NCI-H1930 (cell line): ENCODE measurements at regions not wholly inside any gene's neighbourhood (a gene's known extent, or its start where the extent isn't known, plus 50 kb on each side); places are given as distances from the start of the nearest gene placed in this dataset.
"Not testable (repeated sequence)": the region's sequence is repeated elsewhere in the genome, so short reads cannot be mapped to it uniquely, and the experiment has no call there.

Source experiments
- DNase-seq, 2 experiments: peaks; one replicate each; lab custom pipeline; 2025; lab: John Stamatoyannopoulos, UW

GRCh38 chr10:21135023-21135931 lies 238.2 kb upstream of the NEBL start:
- no peak for DNase-seq

GRCh38 chr10:21134645-21135022 lies 237.5 kb upstream of the NEBL start:
- no peak for DNase-seq

- no peak for DNase-seq
These were observed 233.8 kb upstream of the NEBL start for GRCh38 chr10:21130683-21131442.

GRCh38 chr10:21130108-21130507 lies 233.0 kb upstream of the NEBL start:
- DNase-seq, result no peak

GRCh38 chr10:21125471-21126228 lies 228.5 kb upstream of the NEBL start:
- DNase-seq, result no peak

- no peak for DNase-seq
These were observed 225.8 kb upstream of the NEBL start for GRCh38 chr10:21122907-21123306.

- DNase-seq, result not testable (repeated sequence)
These were observed 224.7 kb upstream of the NEBL start for GRCh38 chr10:21121822-21122221.

GRCh38 chr10:21114683-21115082 lies 217.6 kb upstream of the NEBL start:
- no peak for DNase-seq

- no peak for DNase-seq
These were observed 213.2 kb upstream of the NEBL start for GRCh38 chr10:21110358-21110757.

GRCh38 chr10:21106931-21107330 lies 209.8 kb upstream of the NEBL start:
- not testable (repeated sequence) for DNase-seq

GRCh38 chr10:21105331-21105730 lies 208.2 kb upstream of the NEBL start:
- DNase-seq, result not testable (repeated sequence)

GRCh38 chr10:21100871-21101514 lies 203.9 kb upstream of the NEBL start:
- no peak for DNase-seq

GRCh38 chr10:21100190-21100589 lies 203.1 kb upstream of the NEBL start:
- DNase-seq, result no peak

- no peak for DNase-seq
These were observed 202.4 kb upstream of the NEBL start for GRCh38 chr10:21099291-21100062.

GRCh38 chr10:21097926-21098355 lies 200.8 kb upstream of the NEBL start:
- no peak for DNase-seq

GRCh38 chr10:21095494-21096055 lies 198.5 kb upstream of the NEBL start:
- DNase-seq, result no peak

- DNase-seq, result no peak
These were observed 198.0 kb upstream of the NEBL start for GRCh38 chr10:21095073-21095472.

GRCh38 chr10:21092683-21093524 lies 195.8 kb upstream of the NEBL start:
- DNase-seq, result no peak

- DNase-seq, result no peak
These were observed 193.5 kb upstream of the NEBL start for GRCh38 chr10:21090609-21091082.

GRCh38 chr10:21087476-21087875 lies 190.4 kb upstream of the NEBL start:
- no peak for DNase-seq
